ENCODE measurements at regions not wholly inside any gene's neighbourhood (a gene's known extent, or its start where the extent isn't known, plus 50 kb on each side); places are given as distances from the start of the nearest gene placed in this dataset.
"Not testable (repeated sequence)": the region's sequence is repeated elsewhere in the genome, so short reads cannot be mapped to it uniquely, and the experiment has no call there.

- DNase-seq: no peak
Measured at GRCh38 chr16:86846136-86846535, 267.8 kb downstream of the FOXL1 start.

GRCh38 chr16:86848821-86849220 is 270.5 kb downstream of the FOXL1 start:
- DNase-seq: no peak

- DNase-seq: no peak
Measured at GRCh38 chr16:86850670-86851069, 272.3 kb downstream of the FOXL1 start.

- DNase-seq: no peak
Measured at GRCh38 chr16:86852135-86852534, 273.8 kb downstream of the FOXL1 start.

- DNase-seq: no peak
Measured at GRCh38 chr16:86854058-86854621, 275.8 kb downstream of the FOXL1 start.

- DNase-seq: no peak
Measured at GRCh38 chr16:86854626-86855294, 276.4 kb downstream of the FOXL1 start.

- no peak for DNase-seq
Measured at GRCh38 chr16:86856946-86857586, 278.7 kb downstream of the FOXL1 start.

- no peak for DNase-seq
Measured at GRCh38 chr16:86857807-86858206, 279.5 kb downstream of the FOXL1 start.

- no peak for DNase-seq
Measured at GRCh38 chr16:86858501-86858900, 280.2 kb downstream of the FOXL1 start.

GRCh38 chr16:86861270-86861858 is 283.0 kb downstream of the FOXL1 start:
- not testable (repeated sequence) for DNase-seq

- no peak for DNase-seq
Measured at GRCh38 chr16:86862595-86863280, 284.4 kb downstream of the FOXL1 start.

GRCh38 chr16:86863609-86864008 is 285.3 kb downstream of the FOXL1 start:
- no peak for DNase-seq

GRCh38 chr16:86864586-86864985 is 286.2 kb downstream of the FOXL1 start:
- no peak for DNase-seq

- no peak for DNase-seq
Measured at GRCh38 chr16:86865851-86866662, 287.7 kb downstream of the FOXL1 start.

GRCh38 chr16:86866986-86867722 is 288.8 kb downstream of the FOXL1 start:
- no peak for DNase-seq

- DNase-seq: no peak
Measured at GRCh38 chr16:86868070-86868469, 289.7 kb downstream of the FOXL1 start.

- no peak for DNase-seq
Measured at GRCh38 chr16:86868786-86869185, 290.4 kb downstream of the FOXL1 start.

GRCh38 chr16:86869288-86870022 is 291.1 kb downstream of the FOXL1 start:
- DNase-seq: no peak

- no peak for DNase-seq
Measured at GRCh38 chr16:86870380-86870779, 292.0 kb downstream of the FOXL1 start.

GRCh38 chr16:86872131-86872530 is 293.8 kb downstream of the FOXL1 start:
- DNase-seq: no peak

- no peak for DNase-seq
Measured at GRCh38 chr16:86872833-86873232, 294.5 kb downstream of the FOXL1 start.
